NCI-H146 treated with DMSO at 0.1 percent for 48 hours (cell line): ENCODE measurements at regions not wholly inside any gene's neighbourhood (a gene's known extent, or its start where the extent isn't known, plus 50 kb on each side); places are given as distances from the start of the nearest gene placed in this dataset.
"Not testable (repeated sequence)": the region's sequence is repeated elsewhere in the genome, so short reads cannot be mapped to it uniquely, and the experiment has no call there.

ENCODE experiments used
- DNase-seq: peaks from one replicate; lab custom pipeline; 2025; ENCODE audit not compliant: unreplicated experiment; lab: John Stamatoyannopoulos, UW

- peak; percentile 84 for DNase-seq
Observed at GRCh38 chr7:25069900-25070443, 55.1 kb downstream of the CYCS start.

GRCh38 chr7:25068502-25069213 lies 56.4 kb downstream of the CYCS start:
- peak; percentile 22 for DNase-seq

- DNase-seq = no peak
Observed at GRCh38 chr7:25067726-25068501, 57.1 kb downstream of the CYCS start.

- no peak for DNase-seq
Observed at GRCh38 chr7:25066253-25066652, 58.8 kb downstream of the CYCS start.

- no peak for DNase-seq
Observed at GRCh38 chr7:25062380-25062779, 62.7 kb downstream of the CYCS start.

- no peak for DNase-seq
Observed at GRCh38 chr7:25060487-25061055, 64.5 kb downstream of the CYCS start.

GRCh38 chr7:25059576-25059975 lies 65.5 kb downstream of the CYCS start:
- no peak for DNase-seq

GRCh38 chr7:25056368-25056767 lies 68.7 kb downstream of the CYCS start:
- DNase-seq = no peak

- no peak for DNase-seq
Observed at GRCh38 chr7:25055520-25056220, 69.4 kb downstream of the CYCS start.

GRCh38 chr7:25054819-25055519 lies 70.1 kb downstream of the CYCS start:
- no peak for DNase-seq

GRCh38 chr7:25050223-25050622 lies 70.2 kb upstream of the OSBPL3 start:
- no peak for DNase-seq

GRCh38 chr7:25048444-25048834 lies 68.5 kb upstream of the OSBPL3 start:
- DNase-seq = no peak

GRCh38 chr7:25047571-25048443 lies 67.8 kb upstream of the OSBPL3 start:
- DNase-seq = not testable (repeated sequence)

GRCh38 chr7:25037325-25037724 lies 57.3 kb upstream of the OSBPL3 start:
- DNase-seq = no peak

GRCh38 chr7:25035274-25035673 lies 55.3 kb upstream of the OSBPL3 start:
- no peak for DNase-seq

- DNase-seq = no peak
Observed at GRCh38 chr7:25034136-25034535, 54.2 kb upstream of the OSBPL3 start.

- DNase-seq = no peak
Observed at GRCh38 chr7:25032774-25033743, 53.1 kb upstream of the OSBPL3 start.

- DNase-seq = no peak
Observed at GRCh38 chr7:25031432-25031831, 51.5 kb upstream of the OSBPL3 start.

- no peak for DNase-seq
Observed at GRCh38 chr7:25031007-25031406, 51.0 kb upstream of the OSBPL3 start.
